HG02852 (cell line): ENCODE measurements at regions not wholly inside any gene's neighbourhood (a gene's known extent, or its start where the extent isn't known, plus 50 kb on each side); places are given as distances from the start of the nearest gene placed in this dataset.

ENCODE experiments used
- ATAC-seq: cut with Tn5 transposase; IDR thresholded peaks from one replicate; pipeline ENCODE4 v1.9.1; 2021; ENCODE audit warnings: mild to moderate bottlenecking, moderate library complexity; ENCODE audit not compliant: unreplicated experiment

DNA sequence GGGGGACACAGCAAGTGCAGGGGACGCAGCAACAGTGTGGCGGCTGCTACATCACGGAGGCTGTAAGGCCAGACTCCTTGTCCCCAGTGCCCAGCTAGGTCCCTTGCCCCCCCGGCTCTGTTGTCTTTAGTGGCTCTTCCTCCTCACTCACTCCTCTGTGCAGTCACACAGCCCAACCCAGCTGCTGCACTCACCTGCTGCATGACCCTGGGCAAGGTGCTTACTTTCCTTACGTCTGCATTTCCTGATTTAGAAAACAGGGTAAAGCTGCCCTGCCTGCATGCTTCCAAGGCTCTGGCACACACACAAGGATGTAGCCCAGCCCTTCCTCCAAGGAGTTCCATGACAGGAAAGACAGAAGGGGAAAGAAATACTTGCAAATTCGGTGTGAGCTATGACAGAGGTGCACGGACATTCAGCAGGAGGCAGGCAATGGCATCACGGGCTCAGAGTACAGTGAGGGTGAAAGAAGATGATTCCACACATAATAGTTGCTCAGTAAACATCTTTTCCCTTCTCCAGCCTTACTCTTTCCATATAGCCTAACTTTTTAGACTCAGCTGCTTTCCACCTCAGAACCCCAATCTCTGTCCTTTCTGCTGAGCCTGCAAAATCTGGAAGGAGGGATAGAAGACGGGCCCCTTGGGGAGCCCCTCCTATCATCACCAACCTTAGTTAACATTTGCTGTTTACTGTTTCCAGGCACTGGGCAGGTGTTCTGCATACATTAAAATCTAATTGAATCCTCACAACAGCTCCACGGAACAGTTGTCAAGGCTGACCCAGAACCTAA, 150.9 kb downstream of the MRM1 start:
- no peak for ATAC-seq

DNA sequence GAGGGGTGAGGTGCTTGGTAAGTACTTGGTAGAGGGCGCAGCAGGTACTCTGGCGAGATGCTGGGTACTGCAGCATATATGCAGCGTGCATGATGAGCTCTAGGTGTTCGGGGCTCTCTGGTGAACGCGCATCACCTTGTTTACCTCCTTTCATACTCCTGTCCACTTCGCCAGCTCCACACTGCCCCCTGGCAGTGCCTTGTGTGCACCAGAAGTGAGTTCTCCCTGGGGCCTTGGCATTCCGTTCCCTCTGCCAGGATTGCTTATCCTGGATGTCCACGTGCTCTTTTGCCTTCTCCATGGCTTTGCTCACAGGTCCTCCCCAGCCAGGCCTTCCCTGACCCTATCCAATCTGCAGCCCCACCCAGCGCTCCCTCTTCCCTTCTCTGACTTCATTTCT, 154.2 kb downstream of the MRM1 start:
- ATAC-seq = no peak

DNA sequence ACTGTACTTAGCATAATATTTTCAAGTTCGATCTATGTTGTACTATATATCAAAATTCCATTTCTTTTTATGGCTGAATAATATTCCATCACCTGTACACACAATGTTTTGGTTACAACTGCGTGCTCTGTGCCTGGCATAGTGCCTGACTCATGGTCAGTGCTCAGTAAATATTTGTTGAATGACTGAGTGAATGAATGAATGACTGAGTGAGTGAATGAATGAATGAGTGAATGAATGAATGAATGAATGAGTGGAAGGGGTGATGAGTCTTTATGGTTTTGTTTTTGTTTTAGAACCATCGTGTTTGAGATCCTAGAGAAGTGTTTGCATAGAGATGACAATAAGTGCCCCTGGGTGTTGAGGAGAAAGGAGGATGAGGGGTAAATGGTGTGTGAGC, 155.3 kb downstream of the MRM1 start:
- ATAC-seq = no peak

- ATAC-seq = no peak
These were observed 159.0 kb downstream of the MRM1 start for GRCh38 chr17:36760425-36760824.

DNA sequence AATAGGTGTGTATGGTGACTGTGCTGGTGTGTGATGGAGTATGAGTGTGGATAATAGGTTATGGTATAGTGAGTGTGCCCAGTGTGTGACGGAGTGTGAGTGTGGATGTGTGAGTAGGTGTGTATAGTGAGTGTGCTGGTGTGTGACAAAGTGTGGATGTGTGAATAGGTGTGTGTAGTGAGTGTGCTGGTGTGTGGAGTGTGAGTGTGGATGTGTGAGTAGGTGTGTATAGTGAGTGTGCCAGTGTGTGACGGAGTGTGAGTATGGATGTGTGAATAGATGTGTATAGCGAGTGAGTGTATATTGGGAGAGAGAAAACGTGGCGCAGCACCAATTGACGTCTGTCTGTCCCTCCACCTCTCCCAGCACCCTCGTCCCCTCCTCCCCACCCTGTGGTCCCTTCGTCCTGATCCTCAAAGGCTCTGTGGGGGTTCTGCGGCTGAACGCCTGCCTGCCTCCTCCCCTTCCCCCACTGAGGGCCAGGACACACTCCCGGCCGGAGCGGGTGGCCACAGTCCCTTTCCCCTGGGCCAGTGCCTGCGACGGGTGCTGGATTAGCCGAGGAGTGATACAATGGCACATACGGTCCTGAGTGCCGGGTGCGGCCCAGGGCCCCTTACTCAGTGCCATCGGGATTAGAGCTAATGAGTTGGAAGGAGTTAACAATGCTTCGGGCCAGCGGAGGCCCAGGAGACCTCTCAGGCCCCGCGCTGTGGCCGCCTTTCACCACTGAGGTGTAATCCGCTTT, 160.0 kb downstream of the MRM1 start:
- ATAC-seq = no peak

GRCh38 chr17:36765436-36766043, 164.2 kb downstream of the MRM1 start:
- ATAC-seq = no peak

DNA sequence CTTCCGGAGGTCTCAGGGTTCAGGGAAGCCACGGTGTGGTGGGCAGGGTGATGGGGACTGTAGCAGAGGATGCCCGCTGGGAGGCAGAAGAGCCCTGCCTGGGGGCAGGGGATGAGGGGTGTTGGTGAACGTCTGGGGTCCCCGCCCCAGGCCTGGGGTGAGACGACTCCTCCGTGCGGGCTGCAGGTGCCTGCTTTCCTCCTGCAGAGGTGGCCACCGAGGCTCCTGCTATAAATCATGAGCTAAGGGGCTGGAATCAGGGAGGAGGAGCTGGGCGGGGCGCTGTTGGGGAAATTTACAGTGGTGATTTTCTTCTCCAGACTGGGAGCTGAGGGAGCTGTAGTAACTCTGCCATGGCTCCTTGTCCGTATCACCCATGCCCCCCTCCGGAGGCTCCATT, 167.0 kb downstream of the MRM1 start:
- ATAC-seq = no peak

- no peak for ATAC-seq
These were observed 164.2 kb upstream of the LHX1 start for GRCh38 chr17:36773039-36773438.

- no peak for ATAC-seq
These were observed 160.2 kb upstream of the LHX1 start for GRCh38 chr17:36777118-36777517.

- no peak for ATAC-seq
These were observed 158.8 kb upstream of the LHX1 start for GRCh38 chr17:36778448-36778847.

DNA sequence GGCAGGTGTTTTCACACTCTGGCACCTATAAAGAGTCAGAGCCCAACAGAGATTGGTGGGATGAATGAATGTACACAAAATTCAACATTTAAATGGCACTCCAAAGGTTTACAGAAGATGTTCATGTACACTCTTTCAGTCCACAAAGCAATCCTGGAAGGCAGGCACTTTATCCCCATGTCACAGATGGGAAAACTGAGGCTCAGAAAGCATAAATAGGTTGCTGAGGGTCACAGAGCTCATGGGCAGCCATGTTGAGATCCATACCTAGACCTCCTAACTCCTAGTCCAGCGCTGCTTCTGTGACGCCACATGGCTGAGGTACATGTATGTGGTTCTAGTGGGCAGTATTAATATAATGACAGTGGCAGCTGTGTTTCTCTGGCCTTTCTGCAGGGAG, 157.7 kb upstream of the LHX1 start:
- no peak for ATAC-seq

- no peak for ATAC-seq
These were observed 152.6 kb upstream of the LHX1 start for GRCh38 chr17:36784633-36785032.

DNA sequence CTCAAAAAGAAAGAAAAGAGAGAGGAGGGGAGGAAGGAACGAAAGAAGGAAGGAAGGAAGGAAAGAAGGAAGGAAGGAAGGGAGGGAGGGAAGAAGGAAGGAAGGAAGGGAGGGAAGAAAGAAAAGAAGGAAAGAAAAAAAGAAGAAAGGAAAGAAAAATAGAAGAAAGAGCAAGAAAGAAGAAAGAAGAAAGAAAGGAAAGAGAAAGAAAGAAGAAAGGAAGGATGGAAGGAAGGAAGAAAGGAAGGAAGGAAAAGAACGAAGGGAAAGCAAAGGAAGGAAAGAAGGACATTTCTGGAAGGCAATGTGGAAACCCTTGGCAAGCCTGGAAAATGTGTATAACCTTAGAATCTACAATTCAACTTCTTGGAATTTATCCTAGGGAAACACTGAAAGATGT, 150.4 kb upstream of the LHX1 start:
- ATAC-seq = no peak

GRCh38 chr17:36791150-36791941, 145.9 kb upstream of the LHX1 start:
- no peak for ATAC-seq

DNA sequence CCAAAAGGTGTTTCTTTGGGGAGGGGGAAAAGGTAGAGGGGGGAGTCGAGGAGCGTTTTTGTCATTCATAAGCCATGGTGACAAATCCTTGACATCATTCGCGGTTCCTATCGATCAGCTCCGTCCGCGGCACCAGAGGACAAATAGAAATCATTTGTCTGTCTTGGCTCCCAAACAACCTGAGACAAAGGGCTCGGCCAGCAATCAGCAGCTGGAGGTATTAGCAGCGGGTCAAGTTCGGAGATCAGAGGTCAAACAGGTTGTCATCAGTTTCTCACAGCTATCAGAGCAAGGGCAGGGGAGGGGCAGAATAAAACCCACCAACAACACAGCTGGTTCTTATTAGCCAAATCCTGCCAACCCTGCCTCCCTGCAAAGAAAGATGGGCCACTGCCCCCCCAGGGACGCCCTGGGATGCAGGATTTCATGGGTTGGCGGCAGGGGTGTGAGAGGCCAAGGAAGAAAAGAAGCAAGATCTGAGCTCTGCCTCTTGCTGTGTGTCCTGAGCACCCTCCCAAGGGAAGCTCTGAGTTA, 145.3 kb upstream of the LHX1 start:
- ATAC-seq = no peak

GRCh38 chr17:36792849-36793248, 144.4 kb upstream of the LHX1 start:
- ATAC-seq = no peak

GRCh38 chr17:36793976-36794375, 143.3 kb upstream of the LHX1 start:
- no peak for ATAC-seq

- ATAC-seq = no peak
These were observed 129.6 kb upstream of the LHX1 start for GRCh38 chr17:36807496-36808179.

DNA sequence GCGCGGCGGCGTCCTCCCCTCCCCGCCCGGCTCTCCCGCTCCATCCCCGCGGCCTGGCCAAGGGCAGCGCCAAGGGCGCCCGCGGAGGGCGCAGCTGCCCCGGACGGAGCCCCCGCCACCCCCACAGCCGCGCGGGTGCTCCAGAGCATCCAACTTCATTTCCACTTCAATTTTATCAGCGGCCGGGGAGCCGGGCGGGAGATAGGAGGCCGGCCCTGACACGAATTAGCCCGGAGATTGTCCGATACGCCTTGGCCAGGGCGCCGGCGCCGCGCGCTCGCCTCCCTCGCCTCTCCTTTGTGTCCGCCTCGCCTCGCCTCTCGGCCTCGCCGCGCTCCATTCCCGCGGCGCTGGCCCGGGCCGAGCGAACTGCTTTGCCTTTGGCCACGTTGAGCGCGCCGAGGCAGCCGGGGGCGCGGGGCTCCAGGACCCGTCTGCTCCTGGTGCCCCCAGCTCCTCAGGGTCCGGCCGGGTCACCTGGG, 129.1 kb upstream of the LHX1 start:
- ATAC-seq = no peak

DNA sequence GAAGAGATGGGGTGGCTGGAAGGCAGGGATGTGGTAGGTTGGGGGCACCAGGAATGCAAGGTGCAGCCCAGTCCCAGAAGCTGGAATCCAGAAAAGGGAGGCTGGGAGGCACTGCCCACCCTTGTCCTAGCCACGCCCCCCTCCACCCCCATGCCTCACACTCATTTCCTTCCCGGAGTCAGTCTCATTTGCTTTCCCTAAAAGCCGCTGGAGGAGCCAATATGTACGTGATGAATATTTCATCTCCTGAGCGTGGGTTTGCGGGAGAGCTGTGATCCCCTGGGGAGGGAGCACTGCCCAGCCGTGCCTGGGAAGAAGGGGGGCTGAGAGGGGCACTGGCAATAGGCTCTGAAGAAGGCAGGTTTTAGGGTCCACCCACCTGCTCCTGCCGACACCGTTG, 124.5 kb upstream of the LHX1 start:
- no peak for ATAC-seq
